Loucy (cell line): ENCODE measurements at regions not wholly inside any gene's neighbourhood (a gene's known extent, or its start where the extent isn't known, plus 50 kb on each side); places are given as distances from the start of the nearest gene placed in this dataset.

Source experiments
- CTCF ChIP-seq: fragments of 200-600 bp; sonication (generic); conservative IDR thresholded peaks from 2 replicates; pipeline ENCODE4 v1.5.1; 2014; ENCODE audit warnings: mild to moderate bottlenecking, antibody characterized with exemption, low read length
- EZH2phosphoT487 ChIP-seq: fragments of 200-600 bp; IDR thresholded peaks from 2 replicates; pipeline ENCODE4 v1.6.1; 2018; ENCODE audit warnings: antibody characterized with exemption, mild to moderate bottlenecking, moderate library complexity, borderline replicate concordance

GRCh38 chr2:176702131-176702530 is 432.9 kb downstream of the MTX2 start:
- TF ChIP-seq CTCF (0 out of 2 replicates have a peak, but pooled peaks have one; percentile 20), EZH2phosphoT487 (no peak)
